Keratinocyte (primary cell): ENCODE measurements at regions not wholly inside any gene's neighbourhood (a gene's known extent, or its start where the extent isn't known, plus 50 kb on each side); places are given as distances from the start of the nearest gene placed in this dataset.

Experiments used
- CTCF ChIP-seq, 3 experiments: IDR thresholded peaks in 1 of 3; conservative IDR thresholded peaks in 1 of 3; optimal IDR thresholded peaks in 1 of 3; 2 replicates in 2 of 3; 3 replicates in 1 of 3; pipeline versions ENCODE3 to v1.5.1; 2011; ENCODE audit warnings: low read length in 3 of 3, mild to moderate bottlenecking in 3 of 3, moderate library complexity in 2 of 3, control low read depth in 1 of 3, inconsistent platforms in 1 of 3; ENCODE audit not compliant: insufficient read depth in 2 of 3; ENCODE audit errors: extremely low read depth in 1 of 3
- EZH2 ChIP-seq: IDR thresholded peaks from one replicate; pipeline ENCODE4 v1.6.1; 2012; ENCODE audit warnings: inconsistent platforms, mild to moderate bottlenecking, low read length, moderate library complexity

- no peak for TF ChIP-seq EZH2
- TF ChIP-seq CTCF (optimal IDR thresholded peaks at IDR 0.05 in 1 of 3, IDR thresholded peaks at IDR 0.05 in 1 of 3, conservative IDR thresholded peaks at IDR 0.05 in 1 of 3; ENCODE audit: extremely low read depth in 1 of 3, insufficient read depth in 2 of 3, low read length in 3 of 3), result no peak
Observed at GRCh38 chr2:95734976-95735890, 143.4 kb downstream of the TRIM43 start.
